K562 (cell line): ENCODE measurements at regions not wholly inside any gene's neighbourhood (a gene's known extent, or its start where the extent isn't known, plus 50 kb on each side); places are given as distances from the start of the nearest gene placed in this dataset.

ENCODE experiments used
- ATAC-seq: fragments of 200-7000 bp; cut with Tn5 transposase; 3 replicates; pipeline ENCODE4 v1.9.1; 2020; ENCODE audit warnings: moderate library complexity
- BruUV-seq: library from RNA; stranded (reverse); fragments of 400-500 nt; replicated peaks from 2 replicates; lab custom pipeline; 2021; lab: Mats Ljungman, UMichigan
- CTCF ChIA-PET: fragments of 300-600 bp; formaldehyde crosslinking; extraction: SDS; loops from one replicate; lab custom pipeline; 2021; ENCODE audit warnings: low intra/inter-chr PET ratio; lab: Yijun Ruan, JAX
- POLR2A ChIA-PET: fragments of 300-600, 350-650 bp; sonication (Branson Sonifier 250); formaldehyde crosslinking; extraction: SDS; loops from one replicate; lab custom pipeline; 2021; ENCODE audit warnings: antibody characterized with exemption, inconsistent platforms; lab: Yijun Ruan, JAX
- DNase-seq, 4 experiments: peaks; one replicate each; pipeline versions ENCODE4 v3.0.0 to v3.0.0-alpha.2; 2011 to 2018; ENCODE audit warnings: low spot score in 3 of 4, mixed read lengths in 3 of 4; ENCODE audit errors: extremely low read depth in 1 of 4
- FAIRE-seq: peaks from 2 replicates; lab custom pipeline; 2011; peaks lifted over from hg19 to GRCh38; lab: Jason Lieb, UNC
- H2AFZ ChIP-seq: 2 replicates; pipeline ENCODE4 v1.6.0; 2011; ENCODE audit warnings: low read depth, low read length, control low read depth, inconsistent platforms
- H3K27ac ChIP-seq: fragments of 200-600 bp; 3 replicates; pipeline ENCODE4 v1.8.0; 2011; ENCODE audit warnings: low read depth, mild to moderate bottlenecking, control low read depth, inconsistent platforms, low read length, moderate library complexity, mixed read lengths; ENCODE audit errors: extremely low read depth
- H3K27me3 ChIP-seq, 2 experiments: fragments of 300-600 bp in 1 of 2; 2 replicates in 1 of 2; 3 replicates in 1 of 2; pipeline versions ENCODE4 v1.6.0 to v1.8.0; 2011; ENCODE audit warnings: inconsistent platforms in 2 of 2, low read length in 2 of 2, mild to moderate bottlenecking in 1 of 2, mixed read lengths in 1 of 2, moderate library complexity in 1 of 2; ENCODE audit not compliant: control insufficient read depth in 2 of 2, insufficient read depth in 2 of 2
- H3K36me3 ChIP-seq: fragments of 300-600 bp; 3 replicates; pipeline ENCODE4 v1.8.0; 2011; ENCODE audit warnings: mild to moderate bottlenecking, low read length, inconsistent platforms; ENCODE audit not compliant: control insufficient read depth, insufficient read depth
- H3K4me1 ChIP-seq, 2 experiments: fragments of 200-600 bp in 1 of 2; replicated peaks in 1 of 2; 2 replicates in 1 of 2; 3 replicates in 1 of 2; pipeline versions ENCODE4 v1.5.1 to v1.8.0; 2011; ENCODE audit warnings: inconsistent platforms in 2 of 2, low read length in 2 of 2, mild to moderate bottlenecking in 1 of 2, mixed read lengths in 1 of 2, moderate library complexity in 1 of 2; ENCODE audit not compliant: control insufficient read depth in 2 of 2, insufficient read depth in 2 of 2
- H3K4me2 ChIP-seq: 2 replicates; pipeline ENCODE4 v1.6.1; 2011; ENCODE audit warnings: low read length, control low read depth, inconsistent platforms, mixed read lengths; ENCODE audit not compliant: insufficient read depth
- H3K4me3 ChIP-seq: fragments of 200-600 bp; sonication (generic), shearing (Covaris generic); 2 replicates; pipeline ENCODE4 v1.5.1; 2016; ENCODE audit warnings: control low read depth, inconsistent platforms
- H3K79me2 ChIP-seq: fragments of 200-600 bp; 3 replicates; pipeline ENCODE4 v1.8.0; 2011; ENCODE audit warnings: low read length, inconsistent platforms; ENCODE audit not compliant: control insufficient read depth, insufficient read depth
- H3K9ac ChIP-seq, 2 experiments: 2 replicates each; pipeline versions ENCODE4 v1.6.0 to v1.6.1; 2011; ENCODE audit warnings: low read depth in 2 of 2, low read length in 2 of 2, control low read depth in 1 of 2, inconsistent platforms in 1 of 2, mild to moderate bottlenecking in 1 of 2, mixed read lengths in 1 of 2; ENCODE audit not compliant: insufficient read depth in 1 of 2
- H3K9me1 ChIP-seq: one replicate; pipeline ENCODE4 v1.6.0; 2011; ENCODE audit warnings: inconsistent platforms, mild to moderate bottlenecking, low read length, moderate library complexity; ENCODE audit not compliant: control insufficient read depth, insufficient read depth
- H3K9me3 ChIP-seq: replicated peaks from 2 replicates; pipeline ENCODE4 v1.5.1; 2011; ENCODE audit warnings: low read depth, low read length, inconsistent platforms; ENCODE audit not compliant: control insufficient read depth, insufficient read depth
- H4K20me1 ChIP-seq: replicated peaks from 2 replicates; pipeline ENCODE4 v1.6.1; 2011; ENCODE audit warnings: low read length, inconsistent platforms, mixed read lengths; ENCODE audit not compliant: control insufficient read depth, insufficient read depth
- MYBL2 ChIP-seq, 2 experiments: fragments of 450-650 bp in 1 of 2; sonication (generic) in 1 of 2; formaldehyde crosslinking in 1 of 2; IDR thresholded peaks; 2 replicates each; pipeline versions ENCODE4 v1.6.1 to v1.8.1; 2017 to 2022; ENCODE audit warnings: borderline replicate concordance in 1 of 2, inconsistent platforms in 1 of 2, low read depth in 1 of 2, mild to moderate bottlenecking in 1 of 2, missing genetic modification reagents in 1 of 2, moderate library complexity in 1 of 2
- ZBTB11 ChIP-seq, 3 experiments: fragments of 200-800 bp in 1 of 3; fragments of 250-450 bp in 1 of 3; fragments of 450-650 bp in 1 of 3; sonication (Bioruptor Pico) in 1 of 3; sonication (Bioruptor generic) in 1 of 3; formaldehyde crosslinking in 1 of 3; IDR thresholded peaks; 2 replicates each; pipeline versions ENCODE4 v1.6.1 to v1.8.0; 2016 to 2022; ENCODE audit warnings: mild to moderate bottlenecking in 2 of 3, missing genetic modification characterization in 2 of 3, missing compliant biosample characterization in 1 of 3, moderate library complexity in 1 of 3
- WGBS: fragments of 100-300 bp; shearing (Covaris generic); methylation state at CpG from one replicate; pipeline ENCODE4 v1.1.6; 2016; ENCODE audit warnings: low coverage, mixed read lengths; ENCODE audit not compliant: insufficient coverage; ENCODE audit errors: missing lambda C conversion rate; 5-methylcytosine and 5-hydroxymethylcytosine counted together
- in situ Hi-C: fragments of 300-500 bp; cut with MboI; formaldehyde crosslinking; loops from 4 replicates; pipeline ENCODE4 v1.15.0; 2018; ENCODE audit warnings: inconsistent platforms, mixed read lengths
- intact Hi-C: fragments of 100-400 bp; cut with micrococcal nuclease; formaldehyde crosslinking; loops from 2 replicates; pipeline ENCODE4 v1.14.2; 2022

DNA sequence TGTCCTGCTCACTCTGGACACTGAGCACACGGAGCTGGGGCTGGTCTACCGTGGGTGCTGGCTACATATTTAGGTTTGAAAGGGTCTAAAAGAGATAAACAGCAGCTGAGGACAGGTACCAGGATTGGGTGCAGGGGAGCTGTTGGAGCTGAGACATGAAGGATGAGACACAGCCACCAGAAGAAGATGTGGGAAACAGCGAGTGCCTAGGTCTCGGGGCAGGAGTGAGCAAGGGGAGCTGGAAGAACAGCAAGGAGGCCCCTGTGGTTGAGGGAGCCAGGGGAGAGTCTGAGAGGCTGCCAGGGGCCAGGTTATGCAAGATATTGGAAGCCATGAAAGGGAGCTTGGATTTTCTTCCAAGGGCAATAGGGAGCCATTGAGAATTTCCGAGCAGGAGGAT, 434.0 kb upstream of the SULF2 start:
- Histone ChIP-seq H3K27ac (no peak overlapping the region), H3K79me2 (no peaks in the 10 kb centered on the region), H3K4me3 (no peak overlapping the region), H3K4me1 (no peaks in the 10 kb centered on the region; a peak in 1 of 5 replicates), H3K9ac (no peak overlapping the region), H3K9me1 (no peaks in the 10 kb centered on the region), H3K36me3 (no peaks in the 10 kb centered on the region), H3K9me3 (no peaks in the 10 kb centered on the region), H2AFZ (no peak overlapping the region), H4K20me1 (no peaks in the 10 kb centered on the region), H3K4me2 (no peak overlapping the region), H3K27me3 (peaks cover 4 to 26% of the 10 kb centered on the region in 2 experiments; a peak in 3 of 5 replicates)
- ATAC-seq (no peak), FAIRE-seq (no peak), DNase-seq (no peak)
- BruUV-seq: no TSS peak
- intact Hi-C loops (no loop called here), in situ Hi-C loops (no loop called here)
- 0 out of 6 replicates have a peak, but pooled peaks of 1 of the 3 experiments have one; percentile 12 for TF ChIP-seq ZBTB11 (CRISPR knock-in tag; IDR thresholded peaks at IDR 0.05)
- TF ChIP-seq MYBL2 (IDR thresholded peaks at IDR 0.05; ENCODE audit: low read depth): no peak
- TF ChIP-seq MYBL2 (CRISPR knock-in tag; IDR thresholded peaks at IDR 0.05; ENCODE audit: borderline replicate concordance): no peak
- WGBS: 3% methylated on average over 5 of the region's 5 CpGs
- CTCF ChIA-PET: no interaction called here
- POLR2A ChIA-PET: interaction anchor here (1.0 kb wide), 1 partner anchor 10 kb away, joined by 3 read pairs; no protein-coding TSS in a partner anchor
